ENCODE measurements at regions not wholly inside any gene's neighbourhood (a gene's known extent, or its start where the extent isn't known, plus 50 kb on each side); places are given as distances from the start of the nearest gene placed in this dataset.

GRCh38 chr2:4152051-4152450, 448.7 kb downstream of the DCDC2C start:
- Histone ChIP-seq H3K36me3 (no peaks in the 10 kb centered on the region), H3K9me3 (peaks cover 0 to 5% (median 0%) of the 10 kb centered on the region in 4 donors), H3K4me3 (no peak overlapping the region), H3K27me3 (no peaks in the 10 kb centered on the region), H3K27ac (replicated peaks in 1 of 4) (no peak overlapping the region), H3K4me1 (no peaks in the 10 kb centered on the region)
- DNase-seq (ENCODE audit: extremely low spot score), result no peak
- intact Hi-C loops (cut with DNase I), result no loop called here
- WGBS, result 59% methylated on average over 1 of the region's 1 CpG
- TF ChIP-seq EP300 (IDR thresholded peaks at IDR 0.05) (no peak), CTCF (IDR thresholded peaks at IDR 0.05) (no peak), POLR2A (IDR thresholded peaks at IDR 0.05; ENCODE audit: low read depth) (no peak), POLR2AphosphoS5 (IDR thresholded peaks at IDR 0.05) (no peak)

GRCh38 chr2:4168834-4169233, 465.5 kb downstream of the DCDC2C start:
- intact Hi-C loops (cut with DNase I), result no loop called here
- Histone ChIP-seq H3K4me3 (no peak overlapping the region), H3K4me1 (no peaks in the 10 kb centered on the region), H3K36me3 (no peaks in the 10 kb centered on the region), H3K9me3 (peaks cover 0 to 25% (median 12%) of the 10 kb centered on the region in 4 donors), H3K27me3 (no peaks in the 10 kb centered on the region), H3K27ac (replicated peaks in 1 of 4) (no peak overlapping the region)
- WGBS, result 73% methylated on average over 2 of the region's 2 CpGs
- no peak for DNase-seq (ENCODE audit: extremely low spot score)
- TF ChIP-seq CTCF (IDR thresholded peaks at IDR 0.05), result no peak
- TF ChIP-seq POLR2AphosphoS5 (IDR thresholded peaks at IDR 0.05), result no peak
- TF ChIP-seq POLR2A (IDR thresholded peaks at IDR 0.05; ENCODE audit: low read depth), result no peak
- TF ChIP-seq EP300 (IDR thresholded peaks at IDR 0.05), result no peak

GRCh38 chr2:4174796-4175195, 471.4 kb downstream of the DCDC2C start:
- no peaks in the 10 kb centered on the region for H3K27me3 ChIP-seq
- no peak for DNase-seq (ENCODE audit: extremely low spot score)
- TF ChIP-seq CTCF (IDR thresholded peaks at IDR 0.05) (no peak), EP300 (IDR thresholded peaks at IDR 0.05) (no peak), POLR2AphosphoS5 (IDR thresholded peaks at IDR 0.05) (no peak), POLR2A (IDR thresholded peaks at IDR 0.05; ENCODE audit: low read depth) (no peak)
- WGBS, result 70% methylated on average over 6 of the region's 6 CpGs
- no peaks in the 10 kb centered on the region for H3K36me3 ChIP-seq
- peaks cover 0 to 50% (median 37%) of the 10 kb centered on the region in 4 donors for H3K9me3 ChIP-seq
- no peak overlapping the region for H3K4me3 ChIP-seq
- no peaks in the 10 kb centered on the region for H3K4me1 ChIP-seq
- no peak overlapping the region for H3K27ac ChIP-seq (replicated peaks in 1 of 4)
- intact Hi-C loops (cut with DNase I), result no loop called here

GRCh38 chr2:4175343-4175742, 472.0 kb downstream of the DCDC2C start:
- H3K9me3 ChIP-seq, result peaks cover 0 to 50% (median 37%) of the 10 kb centered on the region in 4 donors
- no peak overlapping the region for H3K27ac ChIP-seq (replicated peaks in 1 of 4)
- H3K4me3 ChIP-seq, result no peak overlapping the region
- no peaks in the 10 kb centered on the region for H3K4me1 ChIP-seq
- H3K27me3 ChIP-seq, result no peaks in the 10 kb centered on the region
- DNase-seq (ENCODE audit: extremely low spot score), result no peak
- H3K36me3 ChIP-seq, result no peaks in the 10 kb centered on the region
- 89% methylated on average over 3 of the region's 3 CpGs for whole genome bisulfite sequencing
- intact Hi-C loops (cut with DNase I), result no loop called here
- TF ChIP-seq EP300 (IDR thresholded peaks at IDR 0.05) (no peak), CTCF (IDR thresholded peaks at IDR 0.05) (no peak), POLR2AphosphoS5 (IDR thresholded peaks at IDR 0.05) (no peak), POLR2A (IDR thresholded peaks at IDR 0.05; ENCODE audit: low read depth) (no peak)

GRCh38 chr2:4180631-4181030, 477.3 kb downstream of the DCDC2C start:
- Histone ChIP-seq H3K4me3 (no peak overlapping the region), H3K4me1 (no peaks in the 10 kb centered on the region), H3K9me3 (peaks cover 0 to 16% (median 7%) of the 10 kb centered on the region in 4 donors), H3K27me3 (no peaks in the 10 kb centered on the region), H3K27ac (replicated peaks in 1 of 4) (no peak overlapping the region), H3K36me3 (no peaks in the 10 kb centered on the region)
- DNase-seq (ENCODE audit: extremely low spot score), result no peak
- intact Hi-C loops (cut with DNase I), result no loop called here
- no peak for TF ChIP-seq POLR2AphosphoS5 (IDR thresholded peaks at IDR 0.05)
- TF ChIP-seq EP300 (IDR thresholded peaks at IDR 0.05), result no peak
- no peak for TF ChIP-seq POLR2A (IDR thresholded peaks at IDR 0.05; ENCODE audit: low read depth)
- no peak for TF ChIP-seq CTCF (IDR thresholded peaks at IDR 0.05)
- WGBS, result 68% methylated on average over 2 of the region's 2 CpGs
